Activated CD4-positive, alpha-beta T cell treated with anti-CD3 and anti-CD28 coated beads for 36 hours (primary cell): ENCODE measurements at regions not wholly inside any gene's neighbourhood (a gene's known extent, or its start where the extent isn't known, plus 50 kb on each side); places are given as distances from the start of the nearest gene placed in this dataset.

ENCODE experiments used
- ATAC-seq: fragments of 200-7000 bp; cut with Tn5 transposase; one replicate; pipeline ENCODE4 v1.10.0; 2021; ENCODE audit warnings: mild to moderate bottlenecking, moderate library complexity
- CTCF ChIA-PET: fragments of 350-600 bp; sonication (Branson Sonifier 250); formaldehyde crosslinking; loops from one replicate; lab custom pipeline; 2021; ENCODE audit warnings: antibody characterized with exemption; lab: Charles Lee
- POLR2A ChIA-PET: fragments of 350-600 bp; sonication (Branson Sonifier 250); formaldehyde crosslinking; loops from one replicate; lab custom pipeline; 2021; ENCODE audit warnings: antibody characterized with exemption, inconsistent platforms; lab: Charles Lee
- DNase-seq: peaks from one replicate; pipeline ENCODE4 v3.0.0-alpha.2; 2020
- H3K27ac Mint-ChIP-seq: one replicate; pipeline ENCODE4 v1.8.0; 2021; ENCODE audit warnings: mixed read lengths
- H3K27me3 Mint-ChIP-seq: one replicate; pipeline ENCODE4 v1.8.0; 2021; ENCODE audit warnings: mixed read lengths
- H3K36me3 Mint-ChIP-seq: one replicate; pipeline ENCODE4 v1.8.0; 2021; ENCODE audit warnings: low read depth, mixed read lengths
- H3K4me1 Mint-ChIP-seq: one replicate; pipeline ENCODE4 v1.8.0; 2021; ENCODE audit warnings: mixed read lengths
- H3K4me3 Mint-ChIP-seq: one replicate; pipeline ENCODE4 v1.8.0; 2021; ENCODE audit warnings: mild to moderate bottlenecking, moderate library complexity, mixed read lengths
- H3K9me3 Mint-ChIP-seq: one replicate; pipeline ENCODE4 v1.8.0; 2021; ENCODE audit warnings: low read depth, mixed read lengths
- intact Hi-C, 2 experiments: fragments of 100-400 bp; cut with DNase I in 1 of 2; cut with micrococcal nuclease in 1 of 2; formaldehyde crosslinking; loops; one replicate each; pipeline versions ENCODE4 v1.14.2 to v1.15.1; 2022 to 2024; cut with DNase I, micrococcal nuclease

GRCh38 chr3:76582632-76583378 is 457.1 kb upstream of the ROBO2 start:
- DNase-seq (no peak), ATAC-seq (no peak)
- Mint-ChIP-seq H3K27ac (no peak overlapping the region), H3K36me3 (no peaks in the 10 kb centered on the region), H3K9me3 (peaks cover 15% of the 10 kb centered on the region), H3K4me1 (no peaks in the 10 kb centered on the region), H3K4me3 (no peak overlapping the region), H3K27me3 (no peaks in the 10 kb centered on the region)
- intact Hi-C loops, result no loop called here
- ChIA-PET POLR2A (no interaction called here), CTCF (no interaction called here)

- ATAC-seq (no peak), DNase-seq (no peak)
- H3K27me3 Mint-ChIP-seq, result no peaks in the 10 kb centered on the region
- ChIA-PET CTCF (interaction anchor here (1.0 kb wide), 1 partner anchor 30 kb away, joined by 3 read pairs; no protein-coding TSS in a partner anchor), POLR2A (no interaction called here)
- H3K4me1 Mint-ChIP-seq, result no peaks in the 10 kb centered on the region
- no peaks in the 10 kb centered on the region for H3K36me3 Mint-ChIP-seq
- H3K27ac Mint-ChIP-seq, result no peak overlapping the region
- peaks cover 7% of the 10 kb centered on the region for H3K9me3 Mint-ChIP-seq
- no peak overlapping the region for H3K4me3 Mint-ChIP-seq
- intact Hi-C loops, result no loop called here
Observed at GRCh38 chr3:76585794-76586392, 454.0 kb upstream of the ROBO2 start.

GRCh38 chr3:76586471-76586870 is 453.4 kb upstream of the ROBO2 start:
- Mint-ChIP-seq H3K4me1 (no peaks in the 10 kb centered on the region), H3K9me3 (peaks cover 5% of the 10 kb centered on the region), H3K27ac (no peak overlapping the region), H3K4me3 (no peak overlapping the region), H3K36me3 (no peaks in the 10 kb centered on the region), H3K27me3 (no peaks in the 10 kb centered on the region)
- intact Hi-C loops, result no loop called here
- POLR2A ChIA-PET, result no interaction called here
- CTCF ChIA-PET, result interaction anchor here (1.0 kb wide), 1 partner anchor 30 kb away, joined by 3 read pairs; no protein-coding TSS in a partner anchor
- no peak for ATAC-seq
- no peak for DNase-seq

GRCh38 chr3:76610150-76610549 is 429.7 kb upstream of the ROBO2 start:
- CTCF ChIA-PET, result no interaction called here
- H3K4me1 Mint-ChIP-seq, result no peaks in the 10 kb centered on the region
- no peaks in the 10 kb centered on the region for H3K36me3 Mint-ChIP-seq
- no peak for DNase-seq
- intact Hi-C loops, result no loop called here
- H3K27ac Mint-ChIP-seq, result no peak overlapping the region
- ATAC-seq, result no peak
- H3K27me3 Mint-ChIP-seq, result no peaks in the 10 kb centered on the region
- peaks cover 4% of the 10 kb centered on the region for H3K9me3 Mint-ChIP-seq
- no peak overlapping the region for H3K4me3 Mint-ChIP-seq
- POLR2A ChIA-PET, result interaction anchor here (0.7 kb wide), 1 partner anchor 805 kb away, joined by 4 read pairs; no protein-coding TSS in a partner anchor

- peaks cover 9% of the 10 kb centered on the region for H3K9me3 Mint-ChIP-seq
- no peak overlapping the region for H3K4me3 Mint-ChIP-seq
- CTCF ChIA-PET, result interaction anchor here (1.1 kb wide), 1 partner anchor 29 kb away, joined by 3 read pairs; no protein-coding TSS in a partner anchor
- POLR2A ChIA-PET, result no interaction called here
- ATAC-seq (no peak), DNase-seq (no peak)
- no peaks in the 10 kb centered on the region for H3K27me3 Mint-ChIP-seq
- H3K4me1 Mint-ChIP-seq, result no peaks in the 10 kb centered on the region
- intact Hi-C loops, result no loop called here
- no peak overlapping the region for H3K27ac Mint-ChIP-seq
- H3K36me3 Mint-ChIP-seq, result no peaks in the 10 kb centered on the region
Observed at GRCh38 chr3:76615719-76616118, 424.2 kb upstream of the ROBO2 start.

- Mint-ChIP-seq H3K27ac (no peak overlapping the region), H3K27me3 (no peaks in the 10 kb centered on the region), H3K9me3 (peaks cover 21% of the 10 kb centered on the region), H3K4me3 (no peak overlapping the region), H3K4me1 (no peaks in the 10 kb centered on the region), H3K36me3 (no peaks in the 10 kb centered on the region)
- POLR2A ChIA-PET, result no interaction called here
- intact Hi-C loops, result no loop called here
- ATAC-seq (no peak), DNase-seq (no peak)
- CTCF ChIA-PET, result no interaction called here
Observed at GRCh38 chr3:76624164-76624563, 415.7 kb upstream of the ROBO2 start.

GRCh38 chr3:76627236-76627635 is 412.7 kb upstream of the ROBO2 start:
- no peaks in the 10 kb centered on the region for H3K36me3 Mint-ChIP-seq
- peaks cover 22% of the 10 kb centered on the region for H3K9me3 Mint-ChIP-seq
- intact Hi-C loops, result no loop called here
- CTCF ChIA-PET, result no interaction called here
- POLR2A ChIA-PET, result no interaction called here
- no peaks in the 10 kb centered on the region for H3K27me3 Mint-ChIP-seq
- DNase-seq (no peak), ATAC-seq (no peak)
- no peaks in the 10 kb centered on the region for H3K4me1 Mint-ChIP-seq
- H3K27ac Mint-ChIP-seq, result no peak overlapping the region
- no peak overlapping the region for H3K4me3 Mint-ChIP-seq

GRCh38 chr3:76631251-76631650 is 408.6 kb upstream of the ROBO2 start:
- ATAC-seq (no peak), DNase-seq (no peak)
- Mint-ChIP-seq H3K36me3 (no peaks in the 10 kb centered on the region), H3K4me3 (no peak overlapping the region), H3K4me1 (no peaks in the 10 kb centered on the region), H3K9me3 (peaks cover 14% of the 10 kb centered on the region), H3K27ac (no peak overlapping the region), H3K27me3 (no peaks in the 10 kb centered on the region)
- ChIA-PET POLR2A (no interaction called here), CTCF (no interaction called here)
- intact Hi-C loops, result no loop called here

GRCh38 chr3:76638006-76638405 is 401.9 kb upstream of the ROBO2 start:
- Mint-ChIP-seq H3K4me3 (no peak overlapping the region), H3K27me3 (no peaks in the 10 kb centered on the region), H3K27ac (no peak overlapping the region), H3K9me3 (peaks cover 7% of the 10 kb centered on the region), H3K4me1 (no peaks in the 10 kb centered on the region), H3K36me3 (no peaks in the 10 kb centered on the region)
- intact Hi-C loops, result no loop called here
- ChIA-PET POLR2A (no interaction called here), CTCF (no interaction called here)
- no peak for DNase-seq
- no peak for ATAC-seq

GRCh38 chr3:76643623-76644304 is 396.1 kb upstream of the ROBO2 start:
- ATAC-seq (no peak), DNase-seq (no peak)
- H3K4me1 Mint-ChIP-seq, result no peaks in the 10 kb centered on the region
- no peak overlapping the region for H3K27ac Mint-ChIP-seq
- H3K36me3 Mint-ChIP-seq, result no peaks in the 10 kb centered on the region
- H3K4me3 Mint-ChIP-seq, result no peak overlapping the region
- POLR2A ChIA-PET, result no interaction called here
- CTCF ChIA-PET, result interaction anchor here (0.5 kb wide), 1 partner anchor 137 kb away, joined by 3 read pairs; no protein-coding TSS in a partner anchor
- intact Hi-C loops, result no loop called here
- H3K27me3 Mint-ChIP-seq, result no peaks in the 10 kb centered on the region
- peaks cover 7% of the 10 kb centered on the region for H3K9me3 Mint-ChIP-seq

- DNase-seq, result no peak
- Mint-ChIP-seq H3K4me3 (no peak overlapping the region), H3K36me3 (no peaks in the 10 kb centered on the region), H3K4me1 (no peaks in the 10 kb centered on the region), H3K27me3 (no peaks in the 10 kb centered on the region), H3K27ac (no peak overlapping the region), H3K9me3 (peaks cover 9% of the 10 kb centered on the region)
- ATAC-seq, result no peak
- intact Hi-C loops, result no loop called here
- ChIA-PET POLR2A (no interaction called here), CTCF (no interaction called here)
Observed at GRCh38 chr3:76644305-76644675, 395.6 kb upstream of the ROBO2 start.

- CTCF ChIA-PET, result no interaction called here
- Mint-ChIP-seq H3K4me1 (no peaks in the 10 kb centered on the region), H3K4me3 (no peak overlapping the region), H3K36me3 (no peaks in the 10 kb centered on the region), H3K27ac (no peak overlapping the region), H3K9me3 (peaks cover 7% of the 10 kb centered on the region), H3K27me3 (no peaks in the 10 kb centered on the region)
- POLR2A ChIA-PET, result no interaction called here
- DNase-seq (no peak), ATAC-seq (no peak)
- intact Hi-C loops, result no loop called here
Observed at GRCh38 chr3:76645724-76646123, 394.2 kb upstream of the ROBO2 start.
